ENCODE measurements at regions not wholly inside any gene's neighbourhood (a gene's known extent, or its start where the extent isn't known, plus 50 kb on each side); places are given as distances from the start of the nearest gene placed in this dataset.

DNA sequence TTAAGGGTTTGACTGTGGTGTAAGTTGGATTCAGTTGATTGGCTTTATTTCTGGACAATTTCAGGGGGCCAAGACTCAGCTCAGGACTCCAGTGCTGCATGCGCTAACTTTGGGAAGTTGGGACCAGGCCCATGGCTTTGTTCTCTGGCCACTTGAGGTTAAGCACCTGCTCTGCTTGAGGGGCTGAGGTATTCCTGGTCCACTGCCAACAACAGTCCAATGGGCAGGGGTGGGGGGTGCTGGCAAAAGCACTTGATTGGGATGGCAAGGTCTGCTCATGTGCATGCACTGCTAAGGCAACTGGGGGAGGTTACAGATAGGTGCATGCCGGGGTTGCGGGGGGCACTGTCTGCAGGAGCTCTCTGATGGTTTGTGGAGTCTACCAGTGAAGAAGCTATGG lies 52.6 kb upstream of the ASB17 start:
- no peak for TF ChIP-seq CTCF (IDR thresholded peaks at IDR 0.05)

GRCh38 chr1:75985827-75986226 lies 53.6 kb upstream of the ASB17 start:
- TF ChIP-seq CTCF (IDR thresholded peaks at IDR 0.05): no peak

DNA sequence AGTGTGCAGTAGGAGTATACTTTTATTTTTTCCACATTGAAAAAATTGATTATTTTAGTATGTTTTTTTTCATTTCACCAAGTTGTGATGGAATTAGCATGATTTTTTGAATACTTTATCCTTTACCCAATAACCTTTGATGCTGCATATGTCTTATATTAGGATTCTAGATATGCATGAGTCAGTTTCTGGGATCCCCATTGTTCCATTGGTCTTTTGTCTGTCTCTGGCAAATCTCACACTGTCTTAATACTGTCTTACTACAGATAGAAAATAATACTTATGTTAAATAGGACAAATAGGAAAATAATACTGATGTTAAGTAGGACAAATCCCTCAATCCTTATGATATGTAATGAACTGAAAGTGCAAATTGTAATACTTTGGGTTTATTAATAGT lies 54.3 kb upstream of the ASB17 start:
- no peak for TF ChIP-seq CTCF (IDR thresholded peaks at IDR 0.05)

GRCh38 chr1:75989121-75989520 lies 56.9 kb upstream of the ASB17 start:
- no peak for TF ChIP-seq CTCF (IDR thresholded peaks at IDR 0.05)

- no peak for TF ChIP-seq CTCF (IDR thresholded peaks at IDR 0.05)
Observed at GRCh38 chr1:75990686-75991085, 58.5 kb upstream of the ASB17 start.

DNA sequence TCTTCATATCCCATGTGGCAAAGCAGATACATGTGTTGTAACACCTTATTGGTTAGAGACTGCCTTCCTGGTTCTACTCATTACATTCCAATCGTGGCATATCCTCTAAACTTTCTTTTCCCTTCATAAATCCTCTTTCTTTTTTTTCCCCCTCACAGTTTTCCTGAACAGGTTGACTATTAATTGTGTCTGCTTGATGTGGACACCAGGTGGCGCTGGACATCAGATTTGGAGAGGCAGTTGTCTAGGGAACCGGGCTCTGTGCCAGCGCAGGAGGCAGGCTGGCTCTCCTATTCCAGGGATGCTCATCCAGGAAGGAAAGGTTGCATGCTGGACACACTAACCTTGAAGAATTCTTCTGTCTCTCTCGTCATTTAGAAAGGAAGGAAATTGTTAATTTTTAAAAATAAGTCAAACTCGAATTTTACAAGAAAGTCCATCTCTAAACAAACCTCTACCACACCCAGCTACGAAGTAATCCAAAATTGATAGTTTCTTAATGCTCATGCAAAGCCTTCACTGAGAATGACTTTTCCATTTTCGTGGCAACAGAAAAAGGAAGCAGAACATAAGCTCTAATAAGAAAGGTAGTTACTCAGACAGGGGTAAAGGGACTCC lies 59.4 kb upstream of the ASB17 start:
- TF ChIP-seq CTCF (IDR thresholded peaks at IDR 0.05): peak; percentile 90

DNA sequence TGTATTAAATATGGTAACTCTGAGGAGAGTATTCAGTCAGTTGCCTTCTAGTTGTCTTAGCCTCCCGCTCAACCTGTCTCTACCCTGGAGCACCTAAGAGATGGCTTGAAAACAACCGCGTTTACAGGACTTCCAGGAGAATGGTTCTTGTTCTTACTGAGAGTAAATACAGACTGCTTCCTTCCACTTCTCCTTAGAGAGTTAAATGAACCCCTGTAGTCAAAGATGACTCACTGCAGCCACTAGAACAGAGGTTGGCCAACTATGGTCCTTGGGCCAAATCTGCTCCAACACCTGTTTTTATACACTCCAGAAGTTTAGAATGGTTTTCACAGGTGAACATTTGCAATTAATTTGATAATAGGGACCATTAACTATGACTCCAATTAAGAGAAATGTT lies 60.1 kb upstream of the ASB17 start:
- TF ChIP-seq CTCF (IDR thresholded peaks at IDR 0.05): no peak

- TF ChIP-seq CTCF (IDR thresholded peaks at IDR 0.05): no peak
Observed at GRCh38 chr1:75993661-75994060, 61.5 kb upstream of the ASB17 start.

All from LNCAP (cell line).